ENCODE measurements at regions not wholly inside any gene's neighbourhood (a gene's known extent, or its start where the extent isn't known, plus 50 kb on each side); places are given as distances from the start of the nearest gene placed in this dataset.

GRCh38 chr4:3712936-3713335 is 53.2 kb upstream of the ADRA2C start:
- TF ChIP-seq CTCF (IDR thresholded peaks at IDR 0.05; ENCODE audit: poor library complexity, severe bottlenecking) = no peak
- no peak for TF ChIP-seq POLR2AphosphoS5 (IDR thresholded peaks at IDR 0.05)
- TF ChIP-seq EZH2 (IDR thresholded peaks at IDR 0.05; ENCODE audit: borderline replicate concordance, insufficient read depth, low read length, poor library complexity, severe bottlenecking) = no peak
- TF ChIP-seq SMC3 (conservative IDR thresholded peaks at IDR 0.05; ENCODE audit: poor library complexity) = no peak
- TF ChIP-seq MXI1 (conservative IDR thresholded peaks at IDR 0.05; ENCODE audit: poor library complexity, severe bottlenecking) = no peak

All from neural cell (in vitro differentiated cells).